Endodermal cell (in vitro differentiated cells): ENCODE measurements at regions not wholly inside any gene's neighbourhood (a gene's known extent, or its start where the extent isn't known, plus 50 kb on each side); places are given as distances from the start of the nearest gene placed in this dataset.

Source experiments
- DNase-seq: peaks from one replicate; pipeline ENCODE4 v3.0.0-alpha.2; 2017
- H3K27ac ChIP-seq: 2 replicates; pipeline ENCODE4 v1.5.1; 2013; ENCODE audit warnings: mild to moderate bottlenecking, low read depth, low read length, moderate library complexity
- H3K27me3 ChIP-seq: 2 replicates; pipeline ENCODE4 v1.6.1; 2013; ENCODE audit warnings: mild to moderate bottlenecking, low read length, moderate library complexity; ENCODE audit not compliant: insufficient read depth, control insufficient read depth, poor library complexity, severe bottlenecking
- H3K36me3 ChIP-seq: 2 replicates; pipeline ENCODE4 v1.7.0; 2013; ENCODE audit warnings: mild to moderate bottlenecking, low read length, moderate library complexity; ENCODE audit not compliant: control insufficient read depth, insufficient read depth
- H3K4me1 ChIP-seq: one replicate; pipeline ENCODE4 v1.7.0; 2013; ENCODE audit warnings: low read length; ENCODE audit not compliant: control insufficient read depth, insufficient read depth
- H3K4me3 ChIP-seq: 2 replicates; pipeline ENCODE4 v1.5.1; 2013; ENCODE audit warnings: mild to moderate bottlenecking, low read length, moderate library complexity
- H3K9ac ChIP-seq: 2 replicates; pipeline ENCODE4 v1.6.1; 2013; ENCODE audit warnings: mild to moderate bottlenecking, low read length, moderate library complexity; ENCODE audit not compliant: poor library complexity, severe bottlenecking; ENCODE audit errors: extremely low read depth
- H3K9me3 ChIP-seq: 2 replicates; pipeline ENCODE4 v1.6.1; 2013; ENCODE audit warnings: mild to moderate bottlenecking, low read length, moderate library complexity; ENCODE audit not compliant: control insufficient read depth
- H3K27ac Mint-ChIP-seq: 2 replicates; pipeline ENCODE4 v1.8.0; 2020; ENCODE audit warnings: mixed read lengths
- H3K27me3 Mint-ChIP-seq: 2 replicates; pipeline ENCODE4 v1.8.0; 2021; ENCODE audit warnings: mild to moderate bottlenecking, mixed read lengths; ENCODE audit not compliant: insufficient read depth
- H3K36me3 Mint-ChIP-seq: 2 replicates; pipeline ENCODE4 v1.8.0; 2020; ENCODE audit warnings: low read depth, mixed read lengths
- H3K4me1 Mint-ChIP-seq: 2 replicates; pipeline ENCODE4 v1.8.0; 2020; ENCODE audit warnings: mixed read lengths
- H3K4me3 Mint-ChIP-seq: 2 replicates; pipeline ENCODE4 v1.8.0; 2020; ENCODE audit warnings: mild to moderate bottlenecking, moderate library complexity, mixed read lengths
- H3K9me3 Mint-ChIP-seq: 2 replicates; pipeline ENCODE4 v1.8.0; 2020; ENCODE audit warnings: mild to moderate bottlenecking, mixed read lengths
- CTCF ChIP-seq: fragments of 200-600 bp; sonication (generic); conservative IDR thresholded peaks from 2 replicates; pipeline ENCODE4 v1.5.0; 2021; ENCODE audit warnings: antibody characterized with exemption, mild to moderate bottlenecking
- WGBS, 2 experiments: methylation state at CpG; one replicate each; pipeline versions ENCODE4 v1.1.5 to v1.1.7; 2013; ENCODE audit warnings: missing lambda C conversion rate in 2 of 2, mixed read lengths in 1 of 2; ENCODE audit not compliant: insufficient coverage in 1 of 2, insufficient read length in 1 of 2; 5-methylcytosine and 5-hydroxymethylcytosine counted together

DNA sequence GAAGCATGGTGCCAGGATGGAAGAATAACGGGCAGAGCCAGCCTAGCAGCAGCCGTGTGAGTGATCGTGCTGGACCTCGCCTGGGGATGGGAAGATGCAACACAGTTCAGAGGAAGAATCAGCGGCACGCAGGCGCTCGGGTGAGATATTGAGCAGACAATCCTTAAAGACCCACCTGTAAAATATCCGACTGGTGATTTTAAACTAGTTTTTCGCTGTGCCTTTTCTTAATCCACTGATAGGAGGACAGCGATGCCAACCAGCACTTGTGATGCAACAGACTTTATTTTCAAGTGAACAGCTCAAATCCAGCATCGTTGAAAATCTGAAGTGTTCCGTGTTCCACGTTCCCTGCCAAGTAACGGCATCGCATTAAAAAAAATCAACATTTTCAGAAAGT lies 214.7 kb downstream of the TEX36 start:
- no peak for DNase-seq
- H3K4me3 ChIP-seq: no peak overlapping the region
- no peaks in the 10 kb centered on the region for H3K36me3 ChIP-seq
- H3K9ac ChIP-seq: no peak overlapping the region
- H3K27me3 ChIP-seq: no peaks in the 10 kb centered on the region
- Mint-ChIP-seq H3K27ac (no peak overlapping the region), H3K9me3 (no peaks in the 10 kb centered on the region), H3K36me3 (no peaks in the 10 kb centered on the region), H3K4me1 (no peaks in the 10 kb centered on the region), H3K27me3 (peaks cover 8% of the 10 kb centered on the region), H3K4me3 (no peak overlapping the region)
- H3K27ac ChIP-seq: no peak overlapping the region
- no peaks in the 10 kb centered on the region for H3K9me3 ChIP-seq
- no peaks in the 10 kb centered on the region for H3K4me1 ChIP-seq
- TF ChIP-seq CTCF: no peak
- 90% methylated on average over 15 to 16 of the region's 16 CpGs for WGBS, 2 experiments

GRCh38 chr10:125466685-125467084 lies 216.3 kb downstream of the TEX36 start:
- Mint-ChIP-seq H3K27ac (no peak overlapping the region), H3K9me3 (no peaks in the 10 kb centered on the region)
- no CpG with 5 or more reads among the region's 1 CpG for WGBS, 2 experiments

DNA sequence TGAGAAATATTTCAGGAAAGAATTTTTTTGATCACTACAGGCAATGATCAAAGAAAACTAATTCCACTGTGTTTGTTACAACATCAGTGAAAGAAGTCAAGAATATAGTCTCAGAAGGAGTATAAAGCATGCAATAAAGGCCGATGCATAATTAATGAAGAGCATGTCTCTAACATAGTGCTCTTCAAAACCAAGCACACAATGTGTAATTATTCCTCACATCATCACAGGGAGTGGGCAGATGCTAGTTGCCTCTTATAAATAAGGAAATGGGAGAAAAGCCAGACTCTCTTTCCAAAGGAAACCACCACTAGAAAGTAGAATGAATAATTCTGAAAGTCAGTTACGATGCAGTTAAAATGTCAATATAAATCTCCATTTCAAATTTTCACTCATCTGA lies 220.1 kb downstream of the TEX36 start:
- Mint-ChIP-seq H3K36me3 (no peaks in the 10 kb centered on the region), H3K4me1 (no peaks in the 10 kb centered on the region), H3K4me3 (no peak overlapping the region), H3K27ac (no peak overlapping the region), H3K27me3 (peaks cover 4% of the 10 kb centered on the region), H3K9me3 (no peaks in the 10 kb centered on the region)
- no peak for TF ChIP-seq CTCF
- Histone ChIP-seq H3K27ac (no peak overlapping the region), H3K4me1 (no peaks in the 10 kb centered on the region), H3K9me3 (no peaks in the 10 kb centered on the region), H3K36me3 (no peaks in the 10 kb centered on the region), H3K9ac (no peak overlapping the region), H3K4me3 (no peak overlapping the region), H3K27me3 (no peaks in the 10 kb centered on the region)
- 100% methylated on average over 1 to 2 of the region's 2 CpGs for WGBS, 2 experiments
- DNase-seq: no peak

More at GRCh38 chr10:125466685-125467084, 216.3 kb downstream of the TEX36 start:
- Histone ChIP-seq H3K9ac (no peak overlapping the region), H3K36me3 (no peaks in the 10 kb centered on the region), H3K9me3 (no peaks in the 10 kb centered on the region), H3K4me3 (no peak overlapping the region), H3K4me1 (no peaks in the 10 kb centered on the region), H3K27me3 (no peaks in the 10 kb centered on the region), H3K27ac (no peak overlapping the region)
- no peaks in the 10 kb centered on the region for H3K36me3 Mint-ChIP-seq
- no peak for TF ChIP-seq CTCF
- no peak for DNase-seq
- no peaks in the 10 kb centered on the region for H3K4me1 Mint-ChIP-seq
- peaks cover 8% of the 10 kb centered on the region for H3K27me3 Mint-ChIP-seq
- no peak overlapping the region for H3K4me3 Mint-ChIP-seq
